Ovary (tissue), 7 donors: ENCODE measurements at regions not wholly inside any gene's neighbourhood (a gene's known extent, or its start where the extent isn't known, plus 50 kb on each side); places are given as distances from the start of the nearest gene placed in this dataset.

Experiments used
- DNase-seq, 5 donors: peaks; one replicate each; pipeline ENCODE4 v3.0.0-alpha.2; 2019 to 2020
- H3K27ac ChIP-seq, 2 donors: fragments of 200-600 bp; one replicate each; pipeline versions ENCODE4 v1.5.1 to v1.8.0; 2019 to 2022
- H3K27me3 ChIP-seq: fragments of 200-600 bp; one replicate; pipeline ENCODE4 v1.8.0; 2022
- H3K36me3 ChIP-seq: fragments of 200-600 bp; sonication (generic); one replicate; pipeline ENCODE4 v1.5.1; 2019
- H3K4me1 ChIP-seq: one replicate; pipeline ENCODE4 v1.8.1; 2013; ENCODE audit warnings: mild to moderate bottlenecking, moderate library complexity; ENCODE audit not compliant: insufficient read depth
- H3K4me3 ChIP-seq: fragments of 200-600 bp; sonication (generic); one replicate; pipeline ENCODE4 v1.5.1; 2017
- H3K9me3 ChIP-seq, 2 donors: fragments of 200-600 bp in 1 of 2; sonication (generic) in 1 of 2; one replicate each; pipeline versions ENCODE4 v1.5.1 to v1.8.1; 2013 to 2019; ENCODE audit warnings: mild to moderate bottlenecking in 1 of 2, moderate library complexity in 1 of 2
- EP300 ChIP-seq: sonication (generic); formaldehyde crosslinking; IDR thresholded peaks from one replicate; pipeline ENCODE4 v1.6.1; 2017; ENCODE audit warnings: antibody characterized with exemption
- POLR2A ChIP-seq: fragments of 450-650 bp; IDR thresholded peaks from one replicate; pipeline ENCODE4 v1.6.1; 2017; ENCODE audit warnings: antibody characterized with exemption, mild to moderate bottlenecking, moderate library complexity
- WGBS, 3 donors: extraction: QIAGEN DNeasy Blood & Tissue Kit in 1 of 3; methylation state at CpG; one replicate each; pipeline versions ENCODE4 v1.1.5 to v1.1.7; 2013 to 2017; 5-methylcytosine and 5-hydroxymethylcytosine counted together
- intact Hi-C, 4 donors: fragments of 100-400 bp; cut with DNase I; formaldehyde crosslinking; loops; one replicate each; pipeline versions ENCODE4 v1.11.0 to v1.15.1; 2022 to 2023
- TF ChIP-seq, protein P1 (sequence below), 3 donors: fragments of 450-650 bp in 2 of 3; fragments of 200-600 bp in 1 of 3; IDR thresholded peaks; one replicate each; pipeline versions ENCODE4 v1.5.1 to v1.8.0; 2016 to 2022; ENCODE audit warnings: antibody characterized with exemption in 3 of 3, mild to moderate bottlenecking in 1 of 3
- donor health status: DM: no; HTN: no; CAD: no; lungs with moderate emphysema.
- donor health status: DM: no; HTN: no; CAD: no.
- donor health status: Bipolar disorder and iron deficiency.
- donor health status: DM: no; HTN: no; CAD: no.
- donor health status: DM: yes; HTN: yes; CAD: no.

DNA sequence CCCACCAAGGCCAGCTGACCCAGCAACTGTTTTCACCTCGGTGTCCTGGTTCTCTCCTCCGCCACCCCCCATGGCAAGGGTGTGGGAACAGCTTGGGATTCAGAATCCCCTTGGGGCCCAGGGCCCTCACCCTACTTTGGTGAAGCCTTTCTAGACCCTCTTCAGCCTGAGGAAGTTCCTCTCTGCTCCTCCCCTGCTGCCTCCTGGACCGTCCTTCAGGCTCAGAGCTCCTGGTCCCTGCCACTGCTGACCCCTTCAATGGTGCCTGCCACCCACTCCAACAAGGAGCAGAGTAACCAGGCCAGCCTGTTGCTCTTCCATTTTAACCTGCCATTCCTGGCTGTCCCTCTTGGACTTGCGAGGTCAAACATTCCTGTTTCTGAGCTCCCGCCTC lies 72.0 kb upstream of the SMNDC1 start:
- TF ChIP-seq, protein P1, sequence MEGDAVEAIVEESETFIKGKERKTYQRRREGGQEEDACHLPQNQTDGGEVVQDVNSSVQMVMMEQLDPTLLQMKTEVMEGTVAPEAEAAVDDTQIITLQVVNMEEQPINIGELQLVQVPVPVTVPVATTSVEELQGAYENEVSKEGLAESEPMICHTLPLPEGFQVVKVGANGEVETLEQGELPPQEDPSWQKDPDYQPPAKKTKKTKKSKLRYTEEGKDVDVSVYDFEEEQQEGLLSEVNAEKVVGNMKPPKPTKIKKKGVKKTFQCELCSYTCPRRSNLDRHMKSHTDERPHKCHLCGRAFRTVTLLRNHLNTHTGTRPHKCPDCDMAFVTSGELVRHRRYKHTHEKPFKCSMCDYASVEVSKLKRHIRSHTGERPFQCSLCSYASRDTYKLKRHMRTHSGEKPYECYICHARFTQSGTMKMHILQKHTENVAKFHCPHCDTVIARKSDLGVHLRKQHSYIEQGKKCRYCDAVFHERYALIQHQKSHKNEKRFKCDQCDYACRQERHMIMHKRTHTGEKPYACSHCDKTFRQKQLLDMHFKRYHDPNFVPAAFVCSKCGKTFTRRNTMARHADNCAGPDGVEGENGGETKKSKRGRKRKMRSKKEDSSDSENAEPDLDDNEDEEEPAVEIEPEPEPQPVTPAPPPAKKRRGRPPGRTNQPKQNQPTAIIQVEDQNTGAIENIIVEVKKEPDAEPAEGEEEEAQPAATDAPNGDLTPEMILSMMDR (IDR thresholded peaks at IDR 0.05), result no peak
- no peak for TF ChIP-seq EP300
- TF ChIP-seq POLR2A, result no peak
- Histone ChIP-seq H3K36me3 (no peaks in the 10 kb centered on the region), H3K9me3 (no peaks in the 10 kb centered on the region), H3K27ac (no peak overlapping the region), H3K27me3 (no peaks in the 10 kb centered on the region), H3K4me3 (no peak overlapping the region), H3K4me1 (no peaks in the 10 kb centered on the region)
- intact Hi-C loops, result no loop called here
- DNase-seq, result no peak
- 72 to 80% (median 75%) methylated on average over 5 of the region's 5 CpGs for WGBS, 3 donors

DNA sequence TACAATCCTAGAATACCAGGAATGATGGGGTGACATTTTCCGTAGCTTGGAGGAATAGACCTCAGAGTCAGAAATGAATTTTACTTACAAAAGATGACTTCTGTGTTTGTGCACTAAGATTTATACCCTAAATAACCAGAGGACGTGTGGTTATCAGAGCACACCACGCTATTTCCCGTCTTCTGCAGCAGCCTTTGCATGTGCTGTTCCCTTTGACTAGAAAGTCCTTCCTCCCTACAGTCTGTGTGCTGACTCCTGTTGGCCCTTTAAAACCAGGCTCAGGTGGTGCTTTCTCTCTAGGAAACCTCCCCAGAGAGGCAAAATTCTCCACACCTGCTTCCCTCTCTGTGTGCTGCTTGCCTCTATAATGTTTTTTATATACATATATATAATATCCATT lies 73.3 kb upstream of the SMNDC1 start:
- no peaks in the 10 kb centered on the region for H3K27me3 ChIP-seq
- intact Hi-C loops, result no loop called here
- 60 to 70% (median 63%) methylated on average over 4 of the region's 4 CpGs for WGBS, 3 donors
- no peaks in the 10 kb centered on the region for H3K9me3 ChIP-seq
- no peak overlapping the region for H3K27ac ChIP-seq
- H3K4me3 ChIP-seq, result no peak overlapping the region
- no peaks in the 10 kb centered on the region for H3K36me3 ChIP-seq
- TF ChIP-seq POLR2A, result no peak
- TF ChIP-seq EP300, result no peak
- TF ChIP-seq, protein P1 (IDR thresholded peaks at IDR 0.05), result no peak
- no peak for DNase-seq
- H3K4me1 ChIP-seq, result no peaks in the 10 kb centered on the region

DNA sequence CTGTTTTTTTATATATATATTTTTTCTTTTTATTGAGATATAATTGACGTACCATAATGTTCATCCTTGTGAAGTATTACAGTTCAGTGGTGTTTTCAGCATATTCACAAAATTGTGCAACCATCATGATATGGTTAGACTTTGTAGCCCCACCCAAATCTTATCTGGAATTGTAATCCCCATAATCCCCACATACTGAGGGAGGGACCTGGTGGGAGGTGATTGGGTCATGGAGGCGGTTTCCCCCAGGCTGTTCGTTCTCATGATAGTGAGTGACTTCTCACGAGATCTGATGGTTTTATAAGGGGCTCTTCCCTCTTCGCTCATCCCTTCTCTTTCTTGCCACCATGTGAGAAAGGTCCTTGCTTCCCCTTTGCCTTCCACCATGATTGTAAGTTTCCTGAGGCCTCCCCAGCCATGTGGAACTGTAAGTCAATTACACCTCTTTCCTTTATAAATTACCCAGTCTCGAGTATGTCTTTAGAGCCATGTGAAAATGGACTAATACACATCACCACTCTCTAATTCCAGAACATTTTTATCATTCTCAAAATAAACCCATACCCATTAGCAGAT lies 73.9 kb upstream of the SMNDC1 start:
- no peaks in the 10 kb centered on the region for H3K9me3 ChIP-seq
- no peak overlapping the region for H3K4me3 ChIP-seq
- DNase-seq, result no peak
- 93 to 96% (median 95%) methylated on average over 6 of the region's 6 CpGs for WGBS, 3 donors
- intact Hi-C loops, result no loop called here
- no peak for TF ChIP-seq POLR2A
- no peak for TF ChIP-seq EP300
- TF ChIP-seq, protein P1 (IDR thresholded peaks at IDR 0.05), result no peak
- H3K27ac ChIP-seq, result no peak overlapping the region
- no peaks in the 10 kb centered on the region for H3K4me1 ChIP-seq
- no peaks in the 10 kb centered on the region for H3K36me3 ChIP-seq
- H3K27me3 ChIP-seq, result no peaks in the 10 kb centered on the region

DNA sequence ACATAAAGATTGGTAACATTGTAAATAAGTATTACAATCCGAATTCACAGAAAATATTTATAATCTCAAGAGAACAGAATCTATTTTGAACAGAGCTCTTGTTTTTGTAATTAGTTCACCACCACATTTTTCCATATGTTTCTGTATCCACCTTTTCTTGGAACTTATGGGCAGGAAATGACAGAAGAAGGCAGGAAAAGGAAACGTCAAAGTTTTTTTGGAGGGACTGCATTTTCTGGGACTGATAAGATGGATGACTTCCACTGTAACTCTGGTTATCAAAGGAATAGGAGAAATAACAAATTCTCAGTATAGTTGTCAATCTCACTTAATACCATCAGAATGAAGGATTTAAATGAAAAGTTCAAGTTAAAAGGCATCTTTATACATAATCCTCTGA lies 75.1 kb upstream of the SMNDC1 start:
- DNase-seq, result no peak
- Histone ChIP-seq H3K27ac (no peak overlapping the region), H3K4me1 (no peaks in the 10 kb centered on the region), H3K27me3 (no peaks in the 10 kb centered on the region), H3K4me3 (no peak overlapping the region), H3K36me3 (no peaks in the 10 kb centered on the region), H3K9me3 (no peaks in the 10 kb centered on the region)
- WGBS, 3 donors, result 50 to 60% (median 54%) methylated on average over 2 of the region's 2 CpGs
- TF ChIP-seq EP300 (no peak), POLR2A (no peak)
- TF ChIP-seq, protein P1 (IDR thresholded peaks at IDR 0.05), result no peak
- intact Hi-C loops, result no loop called here

GRCh38 chr10:110380293-110380692 lies 75.6 kb upstream of the SMNDC1 start:
- no peak overlapping the region for H3K27ac ChIP-seq
- intact Hi-C loops, result no loop called here
- H3K4me3 ChIP-seq, result no peak overlapping the region
- TF ChIP-seq POLR2A (no peak), EP300 (no peak)
- H3K9me3 ChIP-seq, result no peaks in the 10 kb centered on the region
- H3K27me3 ChIP-seq, result no peaks in the 10 kb centered on the region
- no peaks in the 10 kb centered on the region for H3K36me3 ChIP-seq
- no peaks in the 10 kb centered on the region for H3K4me1 ChIP-seq
- no peak for DNase-seq
